Cardiac fibroblast (primary cell): ENCODE measurements at regions not wholly inside any gene's neighbourhood (a gene's known extent, or its start where the extent isn't known, plus 50 kb on each side); places are given as distances from the start of the nearest gene placed in this dataset.

ENCODE experiments used
- DNase-seq, 2 donors: peaks; one replicate each; pipeline versions ENCODE4 v3.0.0 to v3.0.0-alpha.2; 2010; ENCODE audit warnings: low read depth in 2 of 2
- H3K4me3 ChIP-seq, 2 donors: replicated peaks in 1 of 2; 1 replicate in 1 of 2; 2 replicates in 1 of 2; pipeline ENCODE4 v1.5.1; 2011; ENCODE audit warnings: low read depth in 2 of 2, low read length in 2 of 2, mild to moderate bottlenecking in 2 of 2, moderate library complexity in 1 of 2
- TF ChIP-seq, protein P1 (sequence below): IDR thresholded peaks from one replicate; pipeline ENCODE4 v1.5.1; 2011; ENCODE audit warnings: low read depth, mild to moderate bottlenecking, low read length, inconsistent platforms

- DNase-seq = no peak
- TF ChIP-seq, protein P1, sequence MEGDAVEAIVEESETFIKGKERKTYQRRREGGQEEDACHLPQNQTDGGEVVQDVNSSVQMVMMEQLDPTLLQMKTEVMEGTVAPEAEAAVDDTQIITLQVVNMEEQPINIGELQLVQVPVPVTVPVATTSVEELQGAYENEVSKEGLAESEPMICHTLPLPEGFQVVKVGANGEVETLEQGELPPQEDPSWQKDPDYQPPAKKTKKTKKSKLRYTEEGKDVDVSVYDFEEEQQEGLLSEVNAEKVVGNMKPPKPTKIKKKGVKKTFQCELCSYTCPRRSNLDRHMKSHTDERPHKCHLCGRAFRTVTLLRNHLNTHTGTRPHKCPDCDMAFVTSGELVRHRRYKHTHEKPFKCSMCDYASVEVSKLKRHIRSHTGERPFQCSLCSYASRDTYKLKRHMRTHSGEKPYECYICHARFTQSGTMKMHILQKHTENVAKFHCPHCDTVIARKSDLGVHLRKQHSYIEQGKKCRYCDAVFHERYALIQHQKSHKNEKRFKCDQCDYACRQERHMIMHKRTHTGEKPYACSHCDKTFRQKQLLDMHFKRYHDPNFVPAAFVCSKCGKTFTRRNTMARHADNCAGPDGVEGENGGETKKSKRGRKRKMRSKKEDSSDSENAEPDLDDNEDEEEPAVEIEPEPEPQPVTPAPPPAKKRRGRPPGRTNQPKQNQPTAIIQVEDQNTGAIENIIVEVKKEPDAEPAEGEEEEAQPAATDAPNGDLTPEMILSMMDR = no peak
- H3K4me3 ChIP-seq = no peak overlapping the region
These were observed 1101.9 kb upstream of the TENM4 start for GRCh38 chr11:80542704-80543103.

- TF ChIP-seq, protein P1 = no peak
- no peak for DNase-seq
These were observed 1097.2 kb upstream of the TENM4 start for GRCh38 chr11:80538040-80538439.

DNA sequence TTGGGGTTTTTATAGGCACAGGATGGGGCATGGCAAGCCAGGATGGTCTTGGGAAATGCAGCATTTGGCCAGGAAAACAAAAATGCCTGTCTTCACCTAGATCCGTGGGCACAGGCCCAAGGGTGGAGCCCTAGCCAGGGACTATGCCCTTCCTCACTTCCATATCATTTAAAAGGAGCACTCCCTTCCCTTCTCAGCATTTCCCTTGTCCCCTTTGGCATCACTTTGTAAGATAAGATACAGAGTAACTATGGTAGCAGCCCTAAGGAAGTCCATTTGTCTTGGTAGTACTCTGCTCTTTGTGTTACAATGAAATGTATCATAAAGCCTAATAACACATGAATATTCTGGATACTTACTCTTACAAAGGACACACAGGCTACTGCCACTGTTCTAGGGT lies 1092.6 kb upstream of the TENM4 start:
- TF ChIP-seq, protein P1 = no peak
- DNase-seq = no peak
- H3K4me3 ChIP-seq = no peak overlapping the region

More at GRCh38 chr11:80538040-80538439, 1097.2 kb upstream of the TENM4 start:
- no peak overlapping the region for H3K4me3 ChIP-seq

DNA sequence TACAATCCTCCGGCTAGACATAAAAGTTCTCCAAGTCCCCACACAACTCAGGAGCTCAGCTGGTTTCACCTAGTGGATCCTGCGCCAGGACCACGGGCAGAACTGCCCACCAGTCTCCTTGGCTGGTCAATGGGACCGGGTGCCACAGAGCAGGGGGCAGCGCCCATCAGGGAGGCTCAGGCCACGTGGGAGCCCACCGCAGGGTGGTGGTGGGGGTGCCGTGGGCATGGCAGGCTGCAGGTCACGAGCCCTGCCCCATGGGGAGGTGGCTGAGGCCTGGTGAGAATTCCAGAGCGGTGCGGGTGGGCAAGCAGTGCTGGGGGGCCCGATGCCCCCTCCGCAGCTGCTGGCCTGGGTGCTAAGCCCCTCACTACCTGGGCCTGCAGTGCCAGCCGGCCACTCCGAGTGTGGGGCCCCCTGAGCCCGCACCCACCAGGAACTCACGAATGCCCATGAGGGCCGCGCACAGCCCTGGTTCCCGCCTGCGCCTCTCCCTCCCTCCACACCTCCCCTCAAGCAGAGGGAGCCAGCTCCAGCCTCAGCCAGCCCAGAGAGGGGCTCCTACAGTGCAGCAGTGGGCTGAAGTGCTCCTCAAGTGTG lies 1091.9 kb upstream of the TENM4 start:
- TF ChIP-seq, protein P1 = no peak
- DNase-seq = no peak
- no peak overlapping the region for H3K4me3 ChIP-seq

GRCh38 chr11:80529726-80530125 lies 1088.9 kb upstream of the TENM4 start:
- no peak for DNase-seq
- no peak overlapping the region for H3K4me3 ChIP-seq
- TF ChIP-seq, protein P1 = no peak

GRCh38 chr11:80525663-80526405 lies 1085.0 kb upstream of the TENM4 start:
- DNase-seq = no peak
- no peak overlapping the region for H3K4me3 ChIP-seq
- TF ChIP-seq, protein P1 = no peak

GRCh38 chr11:80524349-80524748 lies 1083.5 kb upstream of the TENM4 start:
- H3K4me3 ChIP-seq = no peak overlapping the region
- DNase-seq = no peak
- TF ChIP-seq, protein P1 = no peak
